ENCODE measurements at regions not wholly inside any gene's neighbourhood (a gene's known extent, or its start where the extent isn't known, plus 50 kb on each side); places are given as distances from the start of the nearest gene placed in this dataset.

DNA sequence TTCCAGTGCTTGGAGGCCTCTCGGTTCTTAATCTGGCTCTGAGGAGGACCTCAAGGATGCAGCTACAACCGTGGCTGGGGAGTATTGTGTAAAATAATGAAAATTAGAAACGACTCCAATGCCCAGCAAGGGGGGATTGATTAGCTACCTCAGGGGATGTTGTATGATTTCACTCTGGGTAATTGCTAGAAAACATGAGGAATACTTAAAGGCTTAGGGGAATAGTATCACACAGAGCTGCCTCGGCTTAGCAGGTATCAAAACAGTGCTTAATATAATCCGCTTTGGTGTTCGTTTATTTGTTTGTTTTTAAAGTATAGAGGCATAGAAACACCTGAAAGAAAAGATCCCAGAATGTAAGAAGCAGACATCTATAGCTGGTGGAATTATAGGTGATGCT, 102.5 kb downstream of the INHBB start (continued):
- TF ChIP-seq, protein P1, sequence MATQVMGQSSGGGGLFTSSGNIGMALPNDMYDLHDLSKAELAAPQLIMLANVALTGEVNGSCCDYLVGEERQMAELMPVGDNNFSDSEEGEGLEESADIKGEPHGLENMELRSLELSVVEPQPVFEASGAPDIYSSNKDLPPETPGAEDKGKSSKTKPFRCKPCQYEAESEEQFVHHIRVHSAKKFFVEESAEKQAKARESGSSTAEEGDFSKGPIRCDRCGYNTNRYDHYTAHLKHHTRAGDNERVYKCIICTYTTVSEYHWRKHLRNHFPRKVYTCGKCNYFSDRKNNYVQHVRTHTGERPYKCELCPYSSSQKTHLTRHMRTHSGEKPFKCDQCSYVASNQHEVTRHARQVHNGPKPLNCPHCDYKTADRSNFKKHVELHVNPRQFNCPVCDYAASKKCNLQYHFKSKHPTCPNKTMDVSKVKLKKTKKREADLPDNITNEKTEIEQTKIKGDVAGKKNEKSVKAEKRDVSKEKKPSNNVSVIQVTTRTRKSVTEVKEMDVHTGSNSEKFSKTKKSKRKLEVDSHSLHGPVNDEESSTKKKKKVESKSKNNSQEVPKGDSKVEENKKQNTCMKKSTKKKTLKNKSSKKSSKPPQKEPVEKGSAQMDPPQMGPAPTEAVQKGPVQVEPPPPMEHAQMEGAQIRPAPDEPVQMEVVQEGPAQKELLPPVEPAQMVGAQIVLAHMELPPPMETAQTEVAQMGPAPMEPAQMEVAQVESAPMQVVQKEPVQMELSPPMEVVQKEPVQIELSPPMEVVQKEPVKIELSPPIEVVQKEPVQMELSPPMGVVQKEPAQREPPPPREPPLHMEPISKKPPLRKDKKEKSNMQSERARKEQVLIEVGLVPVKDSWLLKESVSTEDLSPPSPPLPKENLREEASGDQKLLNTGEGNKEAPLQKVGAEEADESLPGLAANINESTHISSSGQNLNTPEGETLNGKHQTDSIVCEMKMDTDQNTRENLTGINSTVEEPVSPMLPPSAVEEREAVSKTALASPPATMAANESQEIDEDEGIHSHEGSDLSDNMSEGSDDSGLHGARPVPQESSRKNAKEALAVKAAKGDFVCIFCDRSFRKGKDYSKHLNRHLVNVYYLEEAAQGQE (IDR thresholded peaks at IDR 0.05; ENCODE audit: unreplicated experiment) = no peak
- no peak for TF ChIP-seq CREB1 (CRISPR knock-in tag; IDR thresholded peaks at IDR 0.05; ENCODE audit: low read depth)
- TF ChIP-seq STAT1 (IDR thresholded peaks at IDR 0.05; ENCODE audit: unreplicated experiment) = no peak

- H2AFZ ChIP-seq = no peak overlapping the region
- no peak overlapping the region for H3K27ac Mint-ChIP-seq
- H3K9me2 ChIP-seq (ENCODE audit: insufficient read depth) = no peaks in the 10 kb centered on the region
- no peaks in the 10 kb centered on the region for H3K4me1 ChIP-seq (ENCODE audit: insufficient read depth)
- H3K4me1 Mint-ChIP-seq = 0 out of 3 replicates have a peak, but pooled peaks cover 2% of the 10 kb centered on the region
- H3K27me3 Mint-ChIP-seq (ENCODE audit: insufficient read depth, low read depth, poor library complexity) = peaks cover 34% of the 10 kb centered on the region
- H3K27me3 ChIP-seq (ENCODE audit: insufficient read depth) = peaks cover 4% of the 10 kb centered on the region; the same call in 1 of the 2 replicates
- no peaks in the 10 kb centered on the region for H3K36me3 ChIP-seq (ENCODE audit: insufficient read depth)
- no peak overlapping the region for H3K27ac ChIP-seq (ENCODE audit: low read depth)
- no peak for DNase-seq (ENCODE audit: low spot score)
- TF ChIP-seq EZH2 (IDR thresholded peaks at IDR 0.05; ENCODE audit: low read depth, unreplicated experiment) (no peak), ZNF331 (CRISPR knock-in tag; IDR thresholded peaks at IDR 0.05; ENCODE audit: low read depth) (no peak), ETS1 (IDR thresholded peaks at IDR 0.05) (no peak), ZNF114 (CRISPR knock-in tag; IDR thresholded peaks at IDR 0.05) (no peak), JUNB (IDR thresholded peaks at IDR 0.05; ENCODE audit: unreplicated experiment) (no peak)
- H3F3A ChIP-seq (replicated peaks; ENCODE audit: low read depth) = no peaks in the 10 kb centered on the region
- no peaks in the 10 kb centered on the region for H3K9me3 Mint-ChIP-seq
- no peaks in the 10 kb centered on the region for H3K79me2 ChIP-seq (replicated peaks; ENCODE audit: insufficient read depth)
- no peak overlapping the region for H3K4me3 Mint-ChIP-seq
- H3K36me3 Mint-ChIP-seq (ENCODE audit: low read depth) = no peaks in the 10 kb centered on the region
- no peak overlapping the region for H3K4me3 ChIP-seq
- peak; percentile 20; the same call in 2 of the 3 replicates for ATAC-seq
- no peaks in the 10 kb centered on the region for H4K20me1 ChIP-seq (replicated peaks; ENCODE audit: insufficient read depth)
- no peak overlapping the region for H3K4me2 ChIP-seq
Measured at GRCh38 chr2:120448961-120449810, 103.2 kb downstream of the INHBB start.
